Subcutaneous abdominal adipose tissue (tissue), 5 donors: ENCODE measurements at regions not wholly inside any gene's neighbourhood (a gene's known extent, or its start where the extent isn't known, plus 50 kb on each side); places are given as distances from the start of the nearest gene placed in this dataset.

Experiments
- H3K27ac ChIP-seq: one replicate; pipeline ENCODE4 v1.7.0; 2013; ENCODE audit warnings: low read depth, mild to moderate bottlenecking, inconsistent platforms, low read length, moderate library complexity
- H3K27me3 ChIP-seq, 5 donors: one replicate each; pipeline ENCODE4 v1.7.0; 2013; ENCODE audit warnings: low read length in 5 of 5, inconsistent platforms in 1 of 5; ENCODE audit not compliant: control insufficient read depth in 5 of 5, insufficient read depth in 4 of 5
- H3K36me3 ChIP-seq, 5 donors: one replicate each; pipeline ENCODE4 v1.7.0; 2013; ENCODE audit warnings: low read length in 5 of 5; ENCODE audit not compliant: control insufficient read depth in 5 of 5, insufficient read depth in 5 of 5
- H3K4me1 ChIP-seq, 5 donors: one replicate each; pipeline ENCODE4 v1.7.0; 2013; ENCODE audit warnings: low read length in 5 of 5, mild to moderate bottlenecking in 3 of 5, moderate library complexity in 1 of 5; ENCODE audit not compliant: control insufficient read depth in 5 of 5, insufficient read depth in 5 of 5
- H3K4me3 ChIP-seq, 5 donors: one replicate each; pipeline ENCODE4 v1.7.0; 2013; ENCODE audit warnings: low read length in 5 of 5, low read depth in 1 of 5
- H3K9ac ChIP-seq, 5 donors: one replicate each; pipeline ENCODE4 v1.7.0; 2013; ENCODE audit warnings: low read length in 5 of 5, mild to moderate bottlenecking in 4 of 5, moderate library complexity in 3 of 5
- H3K9me3 ChIP-seq, 5 donors: one replicate each; pipeline ENCODE4 v1.7.0; 2013; ENCODE audit warnings: low read length in 5 of 5; ENCODE audit not compliant: control insufficient read depth in 5 of 5
- donor health status: healthy.
- donor health status: healthy.
- donor health status: healthy.
- donor health status: healthy.
- donor health status: healthy.

DNA sequence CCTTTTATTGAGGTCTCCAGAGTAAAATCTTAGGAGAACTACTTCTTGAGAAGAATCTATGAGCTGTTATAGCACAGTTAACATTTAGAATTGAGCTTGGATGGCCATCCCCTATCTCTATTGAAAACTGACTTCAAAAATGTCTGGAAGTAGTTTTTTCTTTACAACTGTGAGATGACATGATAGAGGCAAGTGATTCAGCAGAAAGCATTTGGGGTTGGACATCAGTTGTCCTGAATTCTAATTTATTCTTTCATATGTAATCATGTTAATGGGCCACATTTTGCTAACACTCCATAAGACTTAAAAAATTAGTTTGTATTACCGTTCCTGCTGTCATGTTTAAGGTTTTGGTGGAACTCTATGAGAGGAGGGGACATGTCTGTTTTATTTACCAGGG lies 237.0 kb upstream of the SLC14A2 start:
- Histone ChIP-seq H3K4me1 (no peaks in the 10 kb centered on the region), H3K9me3 (no peaks in the 10 kb centered on the region), H3K27ac (no peak overlapping the region), H3K4me3 (no peak overlapping the region), H3K36me3 (no peaks in the 10 kb centered on the region), H3K27me3 (no peaks in the 10 kb centered on the region), H3K9ac (no peak overlapping the region)

- Histone ChIP-seq H3K4me1 (no peaks in the 10 kb centered on the region), H3K9me3 (no peaks in the 10 kb centered on the region), H3K27ac (no peak overlapping the region), H3K36me3 (no peaks in the 10 kb centered on the region), H3K27me3 (no peaks in the 10 kb centered on the region), H3K9ac (no peak overlapping the region), H3K4me3 (no peak overlapping the region)
Measured at GRCh38 chr18:45378933-45379332, 236.3 kb upstream of the SLC14A2 start.

DNA sequence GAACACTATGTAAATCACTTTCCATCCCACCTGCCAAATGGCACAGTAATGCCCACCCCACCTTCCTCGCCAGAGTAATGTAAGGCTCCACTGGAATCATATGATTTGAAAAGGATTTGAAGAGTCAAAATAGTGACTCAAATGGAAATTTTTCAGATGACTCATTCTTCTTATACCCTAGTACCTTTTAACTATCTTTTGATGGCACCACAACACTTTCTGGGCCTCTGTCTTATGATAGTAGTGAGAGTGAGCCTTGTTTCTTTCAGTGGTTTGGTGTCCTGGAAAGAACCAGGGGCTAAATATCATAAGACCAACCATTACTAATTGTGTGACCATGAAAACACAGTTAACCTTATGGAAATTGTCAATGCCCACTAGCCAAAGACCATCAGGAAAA lies 235.4 kb upstream of the SLC14A2 start:
- Histone ChIP-seq H3K4me3 (no peak overlapping the region), H3K9ac (no peak overlapping the region), H3K9me3 (no peaks in the 10 kb centered on the region), H3K27me3 (no peaks in the 10 kb centered on the region), H3K27ac (no peak overlapping the region), H3K36me3 (no peaks in the 10 kb centered on the region), H3K4me1 (peaks cover 0 to 7% (median 4%) of the 10 kb centered on the region in 5 donors)

- H3K9me3 ChIP-seq: no peaks in the 10 kb centered on the region
Measured at GRCh38 chr18:45381282-45381681, 234.0 kb upstream of the SLC14A2 start.

GRCh38 chr18:45383228-45383627 lies 232.0 kb upstream of the SLC14A2 start:
- no peak overlapping the region for H3K4me3 ChIP-seq
- H3K36me3 ChIP-seq: no peaks in the 10 kb centered on the region
- peaks cover 0 to 7% (median 4%) of the 10 kb centered on the region in 5 donors for H3K4me1 ChIP-seq
- H3K27me3 ChIP-seq: no peaks in the 10 kb centered on the region
- no peak overlapping the region for H3K27ac ChIP-seq
- H3K9me3 ChIP-seq: no peaks in the 10 kb centered on the region
- H3K9ac ChIP-seq: no peak overlapping the region

More at GRCh38 chr18:45381282-45381681, 234.0 kb upstream of the SLC14A2 start:
- H3K27me3 ChIP-seq: no peaks in the 10 kb centered on the region
- peaks cover 0 to 7% (median 4%) of the 10 kb centered on the region in 5 donors for H3K4me1 ChIP-seq
- no peak overlapping the region for H3K9ac ChIP-seq
- no peaks in the 10 kb centered on the region for H3K36me3 ChIP-seq
- no peak overlapping the region for H3K27ac ChIP-seq
- no peak overlapping the region for H3K4me3 ChIP-seq

GRCh38 chr18:45384137-45384961 lies 230.9 kb upstream of the SLC14A2 start:
- no peak overlapping the region for H3K9ac ChIP-seq
- no peak overlapping the region for H3K27ac ChIP-seq
- H3K27me3 ChIP-seq: no peaks in the 10 kb centered on the region
- peaks cover 0 to 7% (median 4%) of the 10 kb centered on the region in 5 donors for H3K4me1 ChIP-seq
- no peaks in the 10 kb centered on the region for H3K9me3 ChIP-seq
- H3K36me3 ChIP-seq: no peaks in the 10 kb centered on the region
- H3K4me3 ChIP-seq: no peak overlapping the region

- Histone ChIP-seq H3K9me3 (no peaks in the 10 kb centered on the region), H3K9ac (no peak overlapping the region), H3K27me3 (no peaks in the 10 kb centered on the region), H3K4me3 (no peak overlapping the region), H3K36me3 (no peaks in the 10 kb centered on the region), H3K4me1 (peaks cover 0 to 7% (median 4%) of the 10 kb centered on the region in 5 donors), H3K27ac (no peak overlapping the region)
Measured at GRCh38 chr18:45384962-45385315, 230.3 kb upstream of the SLC14A2 start.

- peaks cover 0 to 7% (median 4%) of the 10 kb centered on the region in 5 donors for H3K4me1 ChIP-seq
- no peaks in the 10 kb centered on the region for H3K36me3 ChIP-seq
- H3K27me3 ChIP-seq: no peaks in the 10 kb centered on the region
- H3K9ac ChIP-seq: peak overlapping the region in 1 of 5 donors; percentile 9
- H3K9me3 ChIP-seq: no peaks in the 10 kb centered on the region
- H3K4me3 ChIP-seq: no peak overlapping the region
- H3K27ac ChIP-seq: no peak overlapping the region
Measured at GRCh38 chr18:45386041-45386655, 229.1 kb upstream of the SLC14A2 start.

- Histone ChIP-seq H3K36me3 (no peaks in the 10 kb centered on the region), H3K4me1 (peaks cover 0 to 7% (median 4%) of the 10 kb centered on the region in 5 donors), H3K27ac (no peak overlapping the region)
Measured at GRCh38 chr18:45387229-45387628, 228.0 kb upstream of the SLC14A2 start.

DNA sequence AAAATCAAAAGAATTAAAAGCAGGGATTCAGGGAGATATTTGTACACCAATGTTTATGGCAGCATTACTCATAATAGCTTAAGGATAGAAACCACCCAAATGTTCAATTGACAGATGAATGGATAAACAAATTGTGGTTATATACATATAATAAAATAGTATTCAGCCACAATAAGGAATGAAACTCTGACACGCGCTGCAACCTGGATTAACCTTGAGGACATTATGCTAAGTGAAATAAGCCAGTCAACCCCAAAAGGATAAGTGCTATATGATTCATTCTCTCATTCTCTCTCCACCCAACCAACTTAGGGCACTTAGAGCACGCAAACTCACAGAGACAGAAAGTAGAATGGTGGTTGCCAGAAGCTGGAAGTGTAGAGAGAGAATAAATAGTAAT lies 216.8 kb upstream of the SLC14A2 start:
- no peaks in the 10 kb centered on the region for H3K27me3 ChIP-seq
- H3K36me3 ChIP-seq: no peaks in the 10 kb centered on the region
- no peak overlapping the region for H3K27ac ChIP-seq
- no peaks in the 10 kb centered on the region for H3K9me3 ChIP-seq
- peaks cover 0 to 3% (median 0%) of the 10 kb centered on the region in 5 donors for H3K4me1 ChIP-seq
- no peak overlapping the region for H3K9ac ChIP-seq
- H3K4me3 ChIP-seq: no peak overlapping the region

More at GRCh38 chr18:45387229-45387628, 228.0 kb upstream of the SLC14A2 start:
- H3K4me3 ChIP-seq: no peak overlapping the region
- no peak overlapping the region for H3K9ac ChIP-seq
- no peaks in the 10 kb centered on the region for H3K27me3 ChIP-seq
- no peaks in the 10 kb centered on the region for H3K9me3 ChIP-seq
